ENCODE measurements at regions not wholly inside any gene's neighbourhood (a gene's known extent, or its start where the extent isn't known, plus 50 kb on each side); places are given as distances from the start of the nearest gene placed in this dataset.

DNA sequence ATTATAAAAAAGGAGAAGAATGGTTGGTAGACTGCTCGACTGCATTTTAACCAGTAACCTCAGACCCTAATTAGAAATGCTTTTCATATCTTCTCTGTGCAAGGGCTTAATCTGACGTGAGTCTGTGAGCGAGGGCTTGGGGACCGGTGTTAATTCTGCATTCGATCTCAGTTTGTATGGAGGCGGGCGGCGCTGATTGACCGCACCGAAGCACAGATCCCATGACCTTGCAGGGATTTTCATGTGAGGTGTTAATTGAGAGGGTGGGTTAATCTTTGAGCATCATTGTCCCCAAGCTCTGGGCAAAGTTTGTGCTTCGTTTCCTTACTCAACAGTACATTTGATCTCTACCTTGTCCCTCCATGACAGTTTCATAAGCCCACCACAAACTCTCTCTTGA, 250.9 kb downstream of the NR2F2 start:
- Histone ChIP-seq H3K4me3 (IDR thresholded peaks at IDR 0.05; ENCODE audit: insufficient read depth, low read depth, low read length) (no peak overlapping the region), H3K4me1 (ENCODE audit: low read depth, poor library complexity, severe bottlenecking) (no peaks in the 10 kb centered on the region), H3K27me3 (ENCODE audit: insufficient read depth, low read depth) (no peaks in the 10 kb centered on the region), H2AFZ (ENCODE audit: low read depth) (no peak overlapping the region), H3K79me2 (ENCODE audit: insufficient read depth, low read depth) (no peaks in the 10 kb centered on the region), H4K20me1 (ENCODE audit: insufficient read depth) (no peaks in the 10 kb centered on the region), H3K27ac (no peak overlapping the region), H3K36me3 (ENCODE audit: insufficient read depth) (no peaks in the 10 kb centered on the region), H3K9ac (no peak overlapping the region), H3K4me2 (no peak overlapping the region)
- TF ChIP-seq, protein P1, sequence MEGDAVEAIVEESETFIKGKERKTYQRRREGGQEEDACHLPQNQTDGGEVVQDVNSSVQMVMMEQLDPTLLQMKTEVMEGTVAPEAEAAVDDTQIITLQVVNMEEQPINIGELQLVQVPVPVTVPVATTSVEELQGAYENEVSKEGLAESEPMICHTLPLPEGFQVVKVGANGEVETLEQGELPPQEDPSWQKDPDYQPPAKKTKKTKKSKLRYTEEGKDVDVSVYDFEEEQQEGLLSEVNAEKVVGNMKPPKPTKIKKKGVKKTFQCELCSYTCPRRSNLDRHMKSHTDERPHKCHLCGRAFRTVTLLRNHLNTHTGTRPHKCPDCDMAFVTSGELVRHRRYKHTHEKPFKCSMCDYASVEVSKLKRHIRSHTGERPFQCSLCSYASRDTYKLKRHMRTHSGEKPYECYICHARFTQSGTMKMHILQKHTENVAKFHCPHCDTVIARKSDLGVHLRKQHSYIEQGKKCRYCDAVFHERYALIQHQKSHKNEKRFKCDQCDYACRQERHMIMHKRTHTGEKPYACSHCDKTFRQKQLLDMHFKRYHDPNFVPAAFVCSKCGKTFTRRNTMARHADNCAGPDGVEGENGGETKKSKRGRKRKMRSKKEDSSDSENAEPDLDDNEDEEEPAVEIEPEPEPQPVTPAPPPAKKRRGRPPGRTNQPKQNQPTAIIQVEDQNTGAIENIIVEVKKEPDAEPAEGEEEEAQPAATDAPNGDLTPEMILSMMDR (conservative IDR thresholded peaks at IDR 0.05; ENCODE audit: low read depth, low read length): no peak

DNA sequence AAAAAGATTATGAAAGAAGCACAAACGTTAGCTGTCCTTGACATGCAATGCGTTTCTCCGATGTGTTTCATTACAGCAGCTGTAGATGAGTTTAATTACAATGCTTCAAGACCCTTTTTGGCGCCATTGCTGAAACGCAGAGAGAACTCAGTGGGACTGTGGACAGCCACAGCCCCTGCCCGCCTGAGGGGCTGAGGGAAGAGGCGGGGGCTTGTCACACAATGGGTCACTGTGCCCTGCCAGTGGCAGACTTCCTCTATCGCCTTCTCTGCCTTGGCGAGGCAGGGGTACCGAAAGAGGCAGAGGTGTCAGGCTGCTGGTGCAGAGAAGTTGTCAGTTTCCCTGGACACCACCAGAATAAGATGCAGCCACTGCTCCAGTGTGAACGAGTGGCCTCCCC, 252.0 kb downstream of the NR2F2 start:
- no peaks in the 10 kb centered on the region for H3K36me3 ChIP-seq (ENCODE audit: insufficient read depth)
- no peak overlapping the region for H3K27ac ChIP-seq
- no peak overlapping the region for H2AFZ ChIP-seq (ENCODE audit: low read depth)
- TF ChIP-seq, protein P1 (conservative IDR thresholded peaks at IDR 0.05; ENCODE audit: low read depth, low read length): no peak
- no peak overlapping the region for H3K4me2 ChIP-seq
- H3K4me1 ChIP-seq (ENCODE audit: low read depth, poor library complexity, severe bottlenecking): no peaks in the 10 kb centered on the region
- no peak overlapping the region for H3K9ac ChIP-seq
- H3K27me3 ChIP-seq (ENCODE audit: insufficient read depth, low read depth): no peaks in the 10 kb centered on the region
- no peak overlapping the region for H3K4me3 ChIP-seq (IDR thresholded peaks at IDR 0.05; ENCODE audit: insufficient read depth, low read depth, low read length)
- H4K20me1 ChIP-seq (ENCODE audit: insufficient read depth): no peaks in the 10 kb centered on the region
- H3K79me2 ChIP-seq (ENCODE audit: insufficient read depth, low read depth): no peaks in the 10 kb centered on the region

DNA sequence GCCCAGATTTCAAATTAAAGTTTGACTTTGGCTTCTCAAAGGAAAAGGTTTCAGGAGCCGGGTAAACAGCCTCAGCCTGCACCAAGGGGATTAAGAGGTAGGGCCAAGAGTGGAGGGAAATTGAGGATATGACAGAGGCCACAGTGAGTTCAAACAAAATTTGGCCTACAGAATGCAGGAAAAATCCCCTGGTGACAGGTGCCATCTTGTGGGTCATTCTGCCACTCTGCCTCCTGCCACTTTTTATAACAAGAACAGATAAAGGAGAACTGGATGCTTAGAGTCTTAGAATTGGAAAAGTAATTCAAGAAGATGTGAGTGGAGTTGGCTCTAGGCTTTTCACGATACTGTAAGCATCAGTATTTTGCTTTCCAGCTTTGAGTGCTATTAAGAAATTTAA, 253.2 kb downstream of the NR2F2 start:
- Histone ChIP-seq H3K9ac (no peak overlapping the region), H3K4me1 (ENCODE audit: low read depth, poor library complexity, severe bottlenecking) (no peaks in the 10 kb centered on the region), H3K27ac (no peak overlapping the region), H3K27me3 (ENCODE audit: insufficient read depth, low read depth) (no peaks in the 10 kb centered on the region), H3K36me3 (ENCODE audit: insufficient read depth) (no peaks in the 10 kb centered on the region), H3K79me2 (ENCODE audit: insufficient read depth, low read depth) (no peaks in the 10 kb centered on the region), H3K4me2 (no peak overlapping the region), H2AFZ (ENCODE audit: low read depth) (no peak overlapping the region), H3K4me3 (IDR thresholded peaks at IDR 0.05; ENCODE audit: insufficient read depth, low read depth, low read length) (no peak overlapping the region), H4K20me1 (ENCODE audit: insufficient read depth) (no peaks in the 10 kb centered on the region)
- TF ChIP-seq, protein P1 (conservative IDR thresholded peaks at IDR 0.05; ENCODE audit: low read depth, low read length): no peak

DNA sequence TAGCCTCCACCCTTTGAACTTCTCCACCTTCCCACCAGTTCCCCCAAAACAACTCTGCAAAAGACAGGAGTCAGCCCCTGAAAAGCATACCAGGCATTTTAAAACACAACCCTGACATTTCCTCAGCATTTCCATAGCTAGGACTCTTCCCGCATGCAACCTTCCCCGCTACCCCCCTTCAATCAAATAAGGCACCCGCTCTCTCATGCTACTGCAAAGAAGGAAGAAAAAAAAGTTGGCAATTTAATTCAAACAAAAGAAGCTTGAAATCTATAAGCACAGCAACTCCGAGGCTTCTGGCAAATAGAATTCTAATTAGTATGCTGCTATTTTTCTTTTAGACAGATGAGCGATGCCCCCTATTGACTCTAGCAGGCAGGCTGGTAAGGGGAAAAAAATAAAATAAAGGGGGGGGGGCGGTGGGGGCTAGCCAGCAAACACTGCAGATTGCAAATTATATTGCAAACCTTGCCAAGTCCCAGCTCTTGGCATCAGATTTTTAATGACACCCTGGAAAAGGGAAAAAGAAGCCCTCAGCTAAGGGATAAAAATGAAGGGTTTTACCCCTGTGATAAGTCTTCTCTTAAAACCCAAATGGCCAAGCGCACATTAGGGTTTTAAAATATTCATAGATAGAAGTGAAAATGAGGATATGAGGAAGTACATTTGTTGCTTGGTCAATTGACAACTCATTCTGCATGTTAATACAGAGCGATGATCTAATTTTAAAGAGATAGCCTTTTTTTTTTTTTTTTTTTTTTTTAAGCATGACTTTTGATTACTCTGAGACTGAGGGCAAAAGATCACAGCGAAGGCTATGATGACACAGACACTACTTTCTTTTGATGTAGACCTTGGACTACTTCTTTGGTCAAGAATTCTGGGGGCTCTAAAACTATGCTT, 255.2 kb downstream of the NR2F2 start:
- no peaks in the 10 kb centered on the region for H4K20me1 ChIP-seq (ENCODE audit: insufficient read depth)
- TF ChIP-seq, protein P1 (conservative IDR thresholded peaks at IDR 0.05; ENCODE audit: low read depth, low read length): peak; percentile 40
- no peak overlapping the region for H3K27ac ChIP-seq
- H3K79me2 ChIP-seq (ENCODE audit: insufficient read depth, low read depth): no peaks in the 10 kb centered on the region
- H3K4me1 ChIP-seq (ENCODE audit: low read depth, poor library complexity, severe bottlenecking): no peaks in the 10 kb centered on the region
- H3K9ac ChIP-seq: no peak overlapping the region
- no peaks in the 10 kb centered on the region for H3K36me3 ChIP-seq (ENCODE audit: insufficient read depth)
- no peak overlapping the region for H3K4me2 ChIP-seq
- no peak overlapping the region for H3K4me3 ChIP-seq (IDR thresholded peaks at IDR 0.05; ENCODE audit: insufficient read depth, low read depth, low read length)
- H3K27me3 ChIP-seq (ENCODE audit: insufficient read depth, low read depth): no peaks in the 10 kb centered on the region
- no peak overlapping the region for H2AFZ ChIP-seq (ENCODE audit: low read depth)

All from KMS-11 (cell line).